DMS153 treated with DMSO at 0.1 percent for 48 hours (cell line): ENCODE measurements at regions not wholly inside any gene's neighbourhood (a gene's known extent, or its start where the extent isn't known, plus 50 kb on each side); places are given as distances from the start of the nearest gene placed in this dataset.
"Not testable (repeated sequence)": the region's sequence is repeated elsewhere in the genome, so short reads cannot be mapped to it uniquely, and the experiment has no call there.

ENCODE experiments used
- DNase-seq: peaks from one replicate; lab custom pipeline; 2025; ENCODE audit not compliant: unreplicated experiment; lab: John Stamatoyannopoulos, UW

DNA sequence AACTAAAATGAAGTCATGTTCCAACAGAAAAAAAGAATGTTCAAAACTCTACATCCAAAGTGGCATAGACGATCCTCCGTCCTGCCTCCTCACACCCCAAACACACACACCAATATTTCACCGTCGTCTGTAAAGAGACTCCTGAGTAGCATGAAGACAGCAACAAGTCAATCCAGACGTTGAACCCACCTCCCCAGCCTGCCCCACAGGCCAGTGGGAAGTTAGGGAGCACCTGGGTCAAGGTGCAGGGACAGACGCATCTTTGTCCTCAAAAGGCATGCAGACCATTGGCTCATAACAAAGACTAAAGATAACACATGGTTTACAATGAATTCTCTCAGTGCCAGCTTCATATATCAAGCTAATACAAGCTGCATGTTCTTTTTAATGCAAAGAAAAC lies 396.5 kb downstream of the TCERG1L start:
- DNase-seq = no peak

DNA sequence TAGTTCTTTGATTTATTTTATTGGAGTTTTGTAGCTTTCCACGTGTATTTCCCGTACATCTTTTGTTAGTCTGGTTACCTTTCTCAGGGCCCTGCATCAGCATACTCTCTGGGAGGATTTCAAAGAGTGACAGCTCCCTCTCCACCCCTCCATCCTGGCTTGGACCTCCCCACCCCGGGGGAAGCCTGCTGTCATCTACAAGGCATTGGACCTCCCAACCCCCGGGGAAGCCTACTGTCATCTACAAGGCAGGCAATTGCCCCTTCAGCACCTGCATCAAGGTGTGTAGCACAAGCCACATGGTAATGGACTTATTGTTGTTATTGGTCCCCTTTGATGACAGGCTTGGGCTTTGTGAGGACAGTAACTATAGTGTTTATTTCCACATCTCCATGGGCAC lies 390.1 kb downstream of the TCERG1L start:
- no peak for DNase-seq

DNA sequence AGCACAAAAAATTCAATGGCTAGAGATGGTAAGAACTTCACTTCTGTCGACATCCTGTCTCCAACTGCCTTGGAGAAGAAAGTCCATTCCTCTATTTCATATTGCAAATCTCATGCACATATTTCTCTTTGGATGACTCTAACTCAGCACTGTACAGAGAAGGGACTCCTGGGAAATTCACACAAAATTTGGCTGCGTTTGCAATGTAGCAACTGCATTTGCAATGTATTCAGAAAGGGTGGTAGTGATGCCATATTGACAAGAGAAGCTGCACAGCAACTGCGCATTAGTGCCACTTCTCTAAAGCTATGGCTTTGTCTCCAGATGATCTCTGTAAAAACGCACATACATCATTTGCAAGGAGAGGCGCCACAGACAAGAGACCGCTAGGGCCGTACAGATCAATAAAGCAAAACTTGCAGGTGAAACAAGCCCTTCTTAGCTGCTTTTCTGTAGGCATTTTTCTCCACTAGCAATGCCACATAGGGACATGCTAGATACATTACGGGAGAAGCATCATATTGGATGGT lies 389.5 kb downstream of the TCERG1L start:
- no peak for DNase-seq

DNA sequence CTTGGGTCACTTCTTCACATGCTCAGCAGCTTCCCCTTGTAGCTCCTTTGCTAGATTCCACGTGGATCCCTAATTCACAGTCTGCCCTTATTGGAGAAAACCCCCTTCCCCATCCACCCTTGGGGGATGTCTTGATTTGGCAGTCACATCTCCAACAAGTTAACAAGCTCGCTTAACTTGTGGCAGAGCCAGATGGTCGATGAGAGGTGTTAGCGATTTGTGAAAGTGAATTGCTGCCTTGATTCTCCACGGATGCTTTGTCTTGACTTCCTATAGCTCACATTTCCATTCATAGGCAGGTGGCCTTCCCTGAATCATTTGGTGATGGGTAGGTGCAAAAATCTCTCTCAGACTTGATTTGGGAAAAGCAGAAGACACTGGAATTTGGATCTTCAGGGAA lies 387.9 kb downstream of the TCERG1L start:
- no peak for DNase-seq

DNA sequence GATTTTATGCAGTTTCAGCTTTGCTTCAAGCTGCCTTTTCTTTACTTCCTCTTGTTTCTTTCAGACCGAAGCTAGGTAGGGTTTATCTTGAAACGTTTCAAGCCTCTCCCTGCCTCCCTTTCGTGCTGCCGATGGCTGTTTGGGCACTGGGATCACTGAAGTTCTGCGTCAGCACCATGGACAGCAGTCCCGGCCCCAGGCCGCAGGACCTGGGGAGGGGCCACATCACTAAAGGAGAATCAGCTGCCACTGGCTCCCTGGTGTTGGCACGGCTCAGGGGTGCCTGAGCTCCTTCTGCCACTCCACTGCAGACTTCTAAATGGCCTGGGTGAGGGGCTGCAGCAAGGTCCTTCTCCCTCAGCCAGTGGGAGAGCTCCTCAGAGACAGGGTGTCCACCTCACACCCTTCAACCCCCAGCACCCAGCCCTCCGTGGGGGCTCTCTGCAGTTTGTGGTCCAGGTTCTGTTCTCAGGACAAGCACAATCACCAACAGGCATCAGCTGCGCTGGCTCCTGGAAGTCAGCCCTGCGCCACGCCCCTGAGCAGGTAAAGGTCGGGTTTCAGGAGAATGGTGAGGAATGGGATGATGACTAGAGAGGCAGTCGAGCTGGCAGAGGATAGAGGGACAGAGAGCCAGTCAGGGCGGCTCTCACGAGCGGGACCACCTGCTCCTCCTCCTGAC lies 387.2 kb downstream of the TCERG1L start:
- DNase-seq = no peak

DNA sequence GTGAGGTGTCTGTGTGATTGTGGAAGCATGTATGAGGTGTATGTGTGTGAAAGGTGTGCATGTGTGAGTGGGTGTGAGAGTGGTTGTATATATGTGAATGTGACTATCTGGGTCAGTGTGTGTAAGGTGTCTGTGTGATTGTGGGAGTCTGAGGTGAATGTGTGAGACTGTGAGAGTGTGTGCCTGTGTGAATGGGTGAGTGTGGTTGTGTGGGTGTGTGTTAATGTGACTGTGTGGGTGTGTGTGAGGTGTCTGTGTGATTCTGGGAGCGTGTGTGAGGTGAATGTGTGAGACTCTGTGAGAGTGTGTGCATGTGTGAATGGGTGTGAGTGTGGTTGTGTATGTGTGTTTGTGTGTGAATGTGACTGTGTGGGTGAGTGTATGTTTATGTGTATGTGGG lies 385.1 kb downstream of the TCERG1L start:
- no peak for DNase-seq

DNA sequence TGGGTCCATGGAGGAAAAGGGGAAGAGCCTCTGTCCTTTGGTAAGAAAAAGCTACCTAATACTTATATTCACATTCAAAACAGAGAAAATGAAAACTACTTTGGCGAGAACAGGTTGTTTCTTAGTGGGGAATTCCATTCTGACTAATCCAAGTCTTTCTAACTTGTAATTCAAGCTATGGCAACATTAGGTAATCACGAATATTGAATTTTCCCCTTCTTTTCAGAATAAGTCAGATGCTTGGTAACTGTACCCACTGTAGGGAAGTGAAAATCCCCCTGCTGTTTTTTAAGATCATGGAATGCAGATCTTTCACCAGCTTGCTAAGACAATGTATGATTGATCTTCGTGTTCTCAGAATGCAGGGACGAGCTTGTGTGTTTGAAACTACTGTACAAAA lies 384.4 kb downstream of the TCERG1L start:
- DNase-seq = no peak

DNA sequence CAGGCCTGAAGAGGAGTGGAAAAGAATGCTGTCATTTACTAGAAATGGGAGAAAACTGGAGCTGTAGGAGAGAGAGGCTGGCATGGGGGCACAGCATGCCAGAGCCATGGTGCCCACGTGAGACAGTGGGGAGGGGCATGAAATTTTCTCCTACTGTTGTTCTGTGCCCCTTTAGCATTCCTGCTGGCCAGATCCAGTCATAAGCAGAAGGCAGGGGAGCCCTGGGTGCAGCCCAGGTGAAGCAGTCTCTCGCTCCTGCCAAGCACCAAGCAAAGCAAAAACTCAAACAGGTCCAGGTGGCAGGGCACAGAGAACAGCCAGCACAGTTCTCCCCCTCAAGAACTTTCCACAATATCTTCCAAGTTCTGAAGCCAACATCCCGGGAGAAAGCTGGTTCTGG lies 383.2 kb downstream of the TCERG1L start:
- DNase-seq = no peak

DNA sequence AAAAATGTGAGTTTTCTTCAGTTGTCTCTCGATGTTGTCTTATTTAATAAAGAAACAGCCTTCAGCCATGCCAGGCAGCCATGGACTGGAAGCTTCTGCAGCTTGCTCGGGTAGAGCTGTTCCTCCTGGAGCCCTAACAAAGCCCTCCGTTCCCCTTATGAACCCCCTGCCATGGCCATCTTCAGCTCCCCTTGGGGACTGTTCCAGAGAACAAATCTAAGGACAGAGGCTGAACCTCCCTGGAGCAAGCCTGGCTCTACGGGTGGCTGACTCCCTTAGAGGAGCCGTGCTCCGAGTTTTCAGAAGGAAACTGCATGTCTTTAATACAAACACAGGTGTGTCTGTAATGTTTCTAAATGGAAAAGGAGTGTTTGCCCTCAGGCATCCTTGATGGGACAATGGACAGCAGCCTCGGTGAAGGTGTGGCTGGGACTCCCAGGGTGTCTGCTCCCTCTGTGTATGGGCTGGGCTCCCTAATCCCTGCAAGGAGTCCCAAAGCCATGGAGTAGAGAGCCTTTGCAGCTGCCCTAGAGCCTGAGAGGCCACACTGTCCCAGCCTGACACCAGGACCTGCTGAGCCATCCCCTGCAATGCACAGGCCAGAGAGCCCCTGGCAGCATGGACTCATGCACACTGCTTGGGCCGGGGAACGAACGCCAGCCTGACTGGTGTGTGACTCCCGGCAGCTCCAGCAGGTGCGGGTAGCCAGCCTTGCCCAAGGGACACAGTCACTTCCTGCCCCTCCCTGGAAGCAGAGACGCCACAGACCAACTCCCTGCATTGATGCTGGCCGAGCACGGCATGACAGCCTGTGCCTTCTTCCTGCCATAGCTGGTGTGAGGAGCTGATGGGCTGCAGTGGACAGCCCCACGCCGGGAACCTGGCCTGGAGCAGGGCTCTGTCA lies 381.8 kb downstream of the TCERG1L start:
- peak; percentile 77 for DNase-seq

DNA sequence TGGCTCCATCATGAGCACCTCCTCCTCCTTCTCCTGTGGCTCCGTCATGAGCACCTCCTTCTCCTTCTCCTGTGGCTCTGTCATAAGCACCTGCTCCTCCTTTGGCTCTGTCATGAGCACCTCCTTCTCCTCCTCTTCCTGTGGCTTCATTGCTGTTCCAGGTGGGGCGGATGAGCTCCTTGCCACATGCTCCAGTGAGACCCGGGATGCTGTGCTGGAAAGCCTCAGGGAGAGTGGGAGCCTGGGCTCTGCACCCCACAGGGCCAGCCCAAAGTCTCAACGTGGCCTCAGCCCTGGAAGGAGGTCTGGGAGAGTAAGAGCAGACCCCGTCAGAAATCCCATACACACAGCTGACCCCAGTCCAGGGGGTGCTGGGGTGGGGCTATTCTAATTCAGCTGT lies 380.7 kb downstream of the TCERG1L start:
- DNase-seq = no peak

DNA sequence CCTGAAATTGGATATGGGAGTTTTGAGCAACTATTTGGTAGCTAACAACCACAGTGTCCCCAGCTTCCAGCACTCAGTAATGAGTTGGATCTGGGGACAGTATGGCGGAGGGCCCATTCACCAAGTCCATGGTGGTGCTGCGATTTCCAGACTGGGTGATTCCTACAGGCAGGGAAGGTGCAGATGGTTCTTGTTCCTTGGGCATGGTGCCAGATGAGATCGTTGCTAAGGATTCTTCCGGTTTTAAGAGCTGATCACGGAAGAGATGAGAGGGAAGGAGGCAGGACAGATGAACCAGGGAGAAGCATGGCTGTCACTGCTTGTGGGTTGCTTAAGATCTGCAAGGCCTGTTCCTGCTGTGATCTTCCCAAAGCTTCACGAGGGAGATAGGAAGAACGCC lies 380.3 kb downstream of the TCERG1L start:
- no peak for DNase-seq

DNA sequence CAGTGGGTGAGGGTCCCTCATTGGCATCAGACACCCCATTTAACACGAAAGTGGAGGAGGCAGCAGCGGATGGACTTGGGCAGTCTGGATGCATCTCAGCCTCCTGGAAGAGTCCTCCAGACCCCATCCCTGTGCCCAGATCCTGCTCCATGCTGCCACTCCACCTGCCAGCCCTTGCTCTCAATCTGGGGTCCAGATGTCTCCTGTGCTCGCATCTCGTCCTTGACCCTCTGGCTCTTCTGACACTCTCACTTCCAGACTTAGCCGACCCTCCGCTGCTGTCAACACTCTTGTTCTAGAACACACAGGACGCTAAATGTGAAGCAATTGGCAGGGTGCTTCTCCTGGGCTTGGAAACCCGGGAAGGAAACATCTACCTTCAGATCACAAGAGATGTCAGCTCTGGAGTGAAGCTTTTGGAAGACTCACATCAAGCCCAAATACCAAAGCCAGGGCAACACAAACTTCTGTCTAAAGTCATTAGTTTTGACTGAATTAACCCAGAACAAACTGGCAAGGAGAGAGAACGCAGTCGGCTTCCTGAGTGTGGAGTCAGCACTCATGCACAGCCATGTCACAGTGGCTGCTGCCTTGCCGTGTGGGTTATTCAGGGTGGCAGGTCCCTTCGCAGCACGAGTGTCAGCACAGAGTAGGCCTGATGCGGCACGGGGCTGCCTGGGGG lies 379.1 kb downstream of the TCERG1L start:
- DNase-seq = no peak

DNA sequence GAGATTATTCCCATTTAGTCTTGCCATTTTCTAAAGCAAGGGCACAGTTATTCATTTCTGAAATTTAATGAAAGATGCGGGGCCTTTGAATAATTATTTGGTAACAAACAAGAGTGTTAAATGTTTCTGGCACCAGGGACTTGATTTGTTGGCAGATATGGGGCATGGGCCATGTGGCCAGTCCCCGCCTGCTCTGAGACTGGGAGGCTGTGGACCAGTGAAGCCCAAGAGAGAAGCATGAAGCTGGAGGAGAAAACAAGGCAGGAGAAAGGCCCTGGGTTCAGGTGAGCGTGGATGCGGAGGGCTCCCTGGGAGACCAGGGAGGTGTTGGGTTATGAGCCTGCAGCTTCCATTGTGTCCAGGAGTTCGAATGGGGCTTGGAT lies 378.5 kb downstream of the TCERG1L start:
- no peak for DNase-seq

DNA sequence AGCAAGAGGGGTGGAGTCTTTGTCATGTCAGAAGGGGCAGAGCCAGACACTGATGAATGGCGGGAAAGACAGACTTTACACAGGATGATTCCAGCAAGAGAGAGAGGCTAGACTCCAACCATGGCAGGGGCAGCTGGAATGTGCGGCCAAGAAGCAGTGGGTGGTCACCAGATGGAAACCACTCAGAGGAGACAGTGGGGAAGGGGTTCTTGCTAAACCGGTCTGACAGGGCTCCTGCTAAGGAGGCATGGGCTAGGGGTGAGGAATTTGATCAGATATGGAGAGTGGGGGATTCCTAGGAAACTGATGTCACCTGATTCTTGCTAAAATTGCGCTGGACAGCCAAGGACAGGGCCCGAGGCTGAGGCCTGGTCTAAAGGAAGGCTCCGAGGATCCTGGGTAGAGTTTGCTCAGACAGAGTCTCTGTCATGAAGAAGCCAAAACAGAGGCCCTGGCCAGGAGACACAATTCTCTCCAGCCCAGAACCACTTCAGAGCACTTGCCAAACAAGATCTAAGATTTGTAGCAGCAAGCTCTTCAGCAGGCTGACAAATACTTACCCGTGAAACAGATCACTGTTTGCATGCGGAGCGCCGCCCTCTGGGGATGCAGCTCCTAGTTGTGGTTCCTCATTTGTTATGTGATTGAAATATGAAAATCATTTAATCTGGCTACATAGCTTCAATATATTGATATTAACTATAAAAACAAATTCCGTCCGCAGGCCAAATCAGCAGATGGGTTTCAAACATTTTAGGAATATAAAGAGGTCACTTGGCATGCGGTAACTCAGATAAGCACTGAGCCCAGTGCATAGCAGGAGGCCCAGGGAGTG lies 377.0 kb downstream of the TCERG1L start:
- no peak for DNase-seq

DNA sequence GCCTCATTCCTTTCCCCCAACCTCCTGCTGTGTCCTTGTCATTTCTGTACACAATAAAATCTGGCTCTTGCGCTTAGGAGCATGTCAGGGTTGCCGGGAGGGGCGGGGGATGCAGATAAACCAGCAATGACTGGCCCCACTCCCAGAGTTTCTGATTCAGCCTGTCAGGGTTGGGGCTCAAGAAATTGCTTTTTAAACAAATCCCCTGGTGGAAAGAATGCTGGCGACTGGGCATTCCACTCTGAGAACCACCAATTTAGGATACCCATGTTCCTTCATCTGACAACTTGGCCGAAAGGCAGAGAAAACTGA lies 376.4 kb downstream of the TCERG1L start:
- DNase-seq = no peak

DNA sequence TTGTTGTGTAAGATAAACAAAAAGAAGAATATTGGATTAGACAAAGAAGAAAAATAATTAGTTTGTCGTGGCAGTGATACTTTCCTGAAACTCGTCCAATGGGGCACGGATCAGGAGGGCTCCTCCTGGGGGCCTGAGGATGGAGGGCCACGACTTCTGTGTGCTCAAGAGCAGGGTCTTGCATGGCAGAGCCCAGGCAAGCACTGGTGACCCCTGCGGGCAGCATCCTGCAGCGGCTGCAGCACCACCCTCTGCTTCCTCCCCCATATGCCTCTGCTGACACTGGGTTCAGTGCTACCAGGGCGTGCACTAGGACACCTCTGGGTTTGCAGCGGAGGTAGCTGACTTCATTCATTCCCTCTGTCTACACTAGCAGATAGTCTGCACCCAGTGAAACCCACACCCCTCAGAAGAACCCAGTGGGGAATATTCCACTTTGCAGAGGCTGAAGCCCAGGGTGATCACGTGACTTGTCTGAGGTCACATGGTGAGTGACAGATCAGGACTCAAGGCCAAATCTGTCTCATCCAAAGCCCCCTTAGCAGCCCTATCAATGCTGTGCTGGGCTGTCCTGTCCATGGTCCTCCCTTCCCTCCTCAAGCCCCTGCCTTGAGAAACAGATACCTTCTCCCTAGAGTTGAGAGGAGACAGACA lies 375.5 kb downstream of the TCERG1L start:
- no peak for DNase-seq

DNA sequence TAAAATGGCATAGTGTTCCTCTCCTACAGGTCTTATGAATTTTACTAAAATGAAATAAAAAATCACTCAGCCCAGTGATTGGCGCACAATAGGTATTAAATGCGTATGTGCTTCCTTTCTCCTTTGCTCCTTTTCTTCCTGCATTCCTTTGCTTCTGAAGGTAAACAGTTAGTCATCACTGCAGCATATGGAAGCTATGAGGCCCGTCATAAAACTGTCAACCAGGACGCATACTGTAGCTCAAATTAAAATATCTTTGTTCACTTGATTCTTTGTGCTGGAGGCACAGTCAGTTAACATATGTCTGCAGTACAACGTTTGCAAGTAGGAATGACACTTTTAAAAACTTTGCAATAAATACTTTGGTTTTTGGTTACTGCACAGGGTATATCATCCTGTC lies 374.7 kb downstream of the TCERG1L start:
- no peak for DNase-seq

DNA sequence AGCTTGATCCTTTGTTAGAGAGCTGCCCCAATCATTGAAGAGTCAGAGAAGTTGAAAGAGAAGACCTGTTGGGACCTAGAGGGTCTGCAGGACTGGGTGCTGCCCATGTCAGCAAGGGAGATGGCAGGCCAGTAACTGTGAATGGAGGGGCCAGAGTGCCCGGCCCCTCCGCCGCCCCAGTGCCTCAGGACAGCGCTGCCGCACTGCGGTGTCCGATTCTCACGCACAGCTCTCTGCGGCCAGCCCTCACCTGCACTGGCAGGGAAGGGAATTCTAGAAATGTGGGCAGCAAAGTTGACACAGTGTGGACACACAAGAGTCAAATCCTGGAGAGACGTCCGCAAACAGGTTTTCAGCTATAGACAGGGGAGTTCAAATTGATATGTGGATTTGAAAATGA lies 373.5 kb downstream of the TCERG1L start:
- DNase-seq = no peak

DNA sequence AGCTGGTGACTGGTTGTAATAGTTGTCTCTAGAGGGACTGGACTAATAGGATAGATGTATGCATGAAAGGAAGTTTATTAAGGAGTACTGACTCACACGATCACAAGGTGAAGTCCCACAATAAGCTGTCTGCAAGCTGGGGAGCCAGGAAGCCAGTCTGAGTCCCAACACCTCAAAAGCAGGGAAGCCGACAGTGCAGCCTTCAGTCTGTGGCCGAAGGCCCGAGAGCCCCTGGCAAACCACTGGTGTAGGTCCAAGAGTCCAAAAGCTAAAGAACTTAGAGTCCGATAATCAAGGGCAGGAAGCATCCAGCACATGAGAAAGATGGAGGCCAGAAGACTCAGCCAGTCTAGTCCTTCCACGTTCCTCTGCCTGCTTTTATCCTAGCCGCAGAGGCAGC lies 372.6 kb downstream of the TCERG1L start:
- not testable (repeated sequence) for DNase-seq

DNA sequence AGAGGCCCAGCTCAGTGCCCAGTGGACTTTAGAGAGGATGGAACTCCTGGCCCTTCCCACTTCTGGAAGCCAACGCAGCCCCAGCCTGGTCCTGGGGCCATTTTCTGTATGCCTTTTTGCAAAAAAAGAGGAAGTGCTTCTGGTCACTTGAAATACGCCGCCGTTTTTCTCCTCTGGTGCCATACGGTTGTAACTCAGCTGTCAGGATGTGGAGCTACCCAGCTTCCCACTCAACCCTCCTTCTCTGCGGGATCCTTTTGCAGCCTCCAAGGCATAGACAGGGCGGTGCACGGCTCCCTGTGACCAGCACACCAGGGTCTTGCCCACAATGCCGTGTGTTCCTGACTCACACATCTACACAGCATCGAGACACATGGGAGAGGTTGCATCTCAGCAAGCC lies 369.6 kb downstream of the TCERG1L start:
- DNase-seq = no peak

DNA sequence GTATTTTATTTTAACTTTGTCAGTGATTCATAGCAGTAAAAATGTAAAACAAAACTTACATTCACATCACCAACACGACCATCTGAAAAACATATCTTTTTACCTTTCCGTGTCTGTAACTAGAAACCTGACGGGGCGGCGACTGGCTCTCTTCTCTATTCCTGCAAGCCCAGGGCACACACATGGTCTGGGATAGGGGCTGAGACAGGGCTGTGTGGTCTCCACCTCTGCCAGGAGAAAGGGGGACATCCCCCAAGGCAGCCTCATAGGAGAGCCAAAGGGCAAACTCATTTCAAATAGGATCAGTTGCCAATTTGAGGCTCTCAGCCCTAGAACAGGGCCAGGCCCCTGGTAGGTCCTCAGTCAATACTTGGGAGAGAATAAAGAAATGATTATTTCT lies 359.4 kb downstream of the TCERG1L start:
- no peak for DNase-seq
